ENCODE measurements at regions not wholly inside any gene's neighbourhood (a gene's known extent, or its start where the extent isn't known, plus 50 kb on each side); places are given as distances from the start of the nearest gene placed in this dataset.
A peak's percentile ranks its signal among the peaks of the same experiment; 100 is the strongest.
"Not testable (repeated sequence)": the region's sequence is repeated elsewhere in the genome, so short reads cannot be mapped to it uniquely, and the experiment has no call there.

DNA sequence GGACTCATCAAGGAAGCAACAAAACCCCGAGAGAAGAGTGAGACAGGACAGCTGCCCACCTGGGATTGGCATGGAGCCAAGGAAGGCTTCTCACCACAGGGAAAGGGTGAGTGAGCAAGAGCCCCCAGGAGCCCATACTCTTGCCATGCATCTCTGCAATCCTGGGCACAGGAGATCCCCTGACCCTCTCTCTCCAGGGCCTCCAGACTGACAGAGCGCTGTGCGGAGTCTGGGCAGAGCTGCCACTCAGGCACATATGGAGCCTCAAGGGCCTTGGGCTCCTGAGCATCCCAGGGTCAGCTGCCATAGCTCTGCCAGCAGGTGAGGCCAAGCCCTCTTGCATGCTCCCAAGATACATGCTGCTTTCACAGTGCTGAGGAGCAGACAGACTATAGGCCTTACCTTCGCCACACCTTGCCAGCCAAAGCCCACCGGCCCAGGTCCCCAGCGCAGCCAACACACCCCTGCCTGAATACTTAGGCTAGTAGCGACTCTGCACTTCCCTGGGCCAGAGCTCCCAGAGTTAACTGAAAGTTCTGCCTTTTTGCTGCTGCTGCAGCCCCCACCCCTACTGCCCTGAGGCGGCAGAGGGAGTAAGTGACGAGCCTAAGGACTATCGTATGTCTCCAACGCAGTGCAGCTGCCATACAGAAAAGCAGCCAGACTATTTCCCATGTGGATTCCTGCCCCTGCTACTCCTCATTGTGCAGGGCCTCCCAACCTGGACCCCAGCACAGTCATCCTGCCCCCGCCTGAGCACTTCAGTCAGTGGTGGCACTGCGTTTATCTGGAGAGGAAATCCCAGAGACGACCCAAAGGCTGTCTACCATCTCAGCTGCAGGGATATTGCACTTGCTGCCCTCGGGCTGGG is 251.6 kb downstream of the SPATA31A6 start:
- not testable (repeated sequence) for DNase-seq (ENCODE audit: low spot score)

DNA sequence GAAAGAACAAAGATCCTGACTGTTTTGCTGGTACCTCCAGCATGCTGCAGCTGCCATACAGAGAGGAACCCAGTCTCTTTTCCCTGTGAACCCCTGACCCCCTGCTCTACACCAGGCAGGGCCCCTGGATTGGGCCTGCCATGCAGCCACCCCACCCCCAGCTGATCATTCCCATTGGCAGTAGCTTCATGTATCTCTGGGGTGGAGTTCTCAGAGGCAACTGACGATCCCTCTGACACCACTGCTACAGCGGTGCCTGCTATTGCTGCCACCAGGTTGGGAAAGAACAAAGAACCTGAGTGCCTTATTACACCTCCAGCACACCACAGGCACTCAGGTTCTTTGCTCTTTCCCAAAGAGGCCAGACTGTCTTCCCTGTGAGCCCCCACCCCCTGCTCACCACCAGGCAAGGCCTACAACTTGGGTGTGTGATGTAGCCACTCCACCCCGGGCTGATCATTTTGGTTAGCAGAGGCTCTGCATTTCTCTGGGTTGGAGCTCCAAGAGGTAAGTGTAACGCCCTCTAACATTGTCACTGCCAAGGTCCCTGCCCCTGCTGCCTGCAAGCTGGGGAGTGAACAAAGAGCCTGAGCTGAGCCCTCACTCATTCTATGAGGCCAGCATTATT is 252.4 kb downstream of the SPATA31A6 start:
- not testable (repeated sequence) for DNase-seq (ENCODE audit: low spot score)

DNA sequence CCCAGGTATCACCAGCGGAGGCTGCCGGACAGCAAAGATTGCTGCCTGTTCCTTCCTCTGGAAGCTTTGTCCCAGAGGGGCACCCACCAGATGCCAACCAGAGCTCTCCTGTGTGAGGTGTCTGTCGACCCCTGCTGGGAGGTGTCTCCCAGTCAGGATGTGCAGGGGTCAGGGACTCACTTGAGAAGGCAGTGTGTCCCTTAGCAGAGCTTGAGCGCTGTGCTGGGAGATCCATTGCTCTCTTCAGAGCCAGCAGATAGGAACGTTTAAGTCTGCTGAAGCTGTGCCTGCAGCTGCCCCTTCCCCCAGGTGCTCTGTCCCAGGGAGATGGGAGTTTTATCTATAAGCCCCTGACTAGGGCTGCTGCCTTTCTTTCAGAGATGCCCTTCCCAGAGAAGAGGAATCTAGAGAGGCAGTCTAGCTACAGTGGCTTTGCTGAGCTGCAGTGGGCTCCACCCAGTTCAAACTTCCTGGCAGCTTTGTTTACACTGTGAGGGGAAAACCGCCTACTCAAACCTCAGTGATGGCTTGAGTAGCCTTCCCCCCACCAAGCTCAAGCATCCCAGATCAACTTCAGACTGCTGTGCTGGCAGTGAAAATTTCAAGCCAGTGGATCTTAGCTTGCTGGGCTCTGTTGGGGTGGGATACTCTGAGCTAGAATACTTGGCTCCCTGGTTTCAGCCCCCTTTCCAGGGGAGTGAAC is 253.7 kb downstream of the SPATA31A6 start:
- DNase-seq (ENCODE audit: low spot score): not testable (repeated sequence)

DNA sequence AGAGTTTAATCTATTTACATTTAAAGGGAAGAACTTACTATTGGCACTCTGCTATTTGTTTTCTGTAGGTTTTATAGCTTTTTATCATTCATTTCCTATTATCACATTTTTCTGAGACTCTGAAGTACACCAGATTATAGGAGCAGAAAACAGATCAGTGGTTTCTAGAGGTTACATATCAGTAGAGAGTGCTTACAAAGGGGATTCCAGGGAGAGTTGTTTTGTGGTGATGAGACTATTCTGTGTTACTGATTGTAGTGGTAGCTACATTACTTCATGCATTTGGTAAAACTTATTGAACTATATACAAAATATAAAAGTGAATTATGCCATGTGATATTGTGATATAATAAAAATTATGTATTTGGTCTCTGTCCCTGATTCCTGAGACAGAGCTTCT is 259.2 kb downstream of the SPATA31A6 start:
- DNase-seq (ENCODE audit: low spot score): not testable (repeated sequence)

DNA sequence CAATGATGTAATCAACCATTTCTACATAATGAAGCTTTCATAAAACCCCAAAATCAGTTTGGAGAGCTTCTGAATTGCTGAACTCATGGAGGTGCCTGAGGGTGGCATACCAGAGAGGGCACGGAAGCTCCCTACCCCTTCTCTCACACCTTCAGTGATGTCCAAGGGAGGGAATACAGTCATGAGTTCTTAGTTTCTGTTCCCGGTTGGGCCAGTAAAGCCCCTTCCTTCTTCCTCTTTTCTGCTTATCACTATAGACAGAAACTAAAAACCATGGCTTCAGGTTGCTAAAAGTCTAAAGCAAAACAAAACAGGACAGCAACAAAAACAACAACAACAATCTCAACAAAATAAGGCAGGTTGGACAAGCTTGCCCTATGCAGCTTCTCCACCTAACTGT is 260.0 kb downstream of the SPATA31A6 start:
- DNase-seq (ENCODE audit: low spot score): not testable (repeated sequence)

DNA sequence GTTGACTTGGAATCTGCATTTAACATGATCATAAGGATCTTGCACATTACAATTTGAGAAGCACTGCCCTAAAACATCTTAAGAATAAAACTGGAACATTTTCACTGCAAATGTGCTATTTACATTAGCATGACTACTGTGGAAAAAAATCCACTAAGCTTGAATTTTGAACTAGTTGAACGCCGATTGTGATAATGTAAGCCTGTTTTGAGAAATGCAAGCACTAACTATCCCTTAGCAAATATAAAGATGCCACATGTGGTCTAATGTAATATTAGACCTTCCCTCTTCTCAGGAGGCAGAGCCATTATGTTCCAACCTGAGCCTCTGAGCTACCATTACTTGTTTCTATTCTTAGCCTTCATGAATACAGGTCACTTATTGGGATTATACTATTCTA is 278.0 kb downstream of the SPATA31A6 start:
- DNase-seq (ENCODE audit: low spot score): not testable (repeated sequence)

DNA sequence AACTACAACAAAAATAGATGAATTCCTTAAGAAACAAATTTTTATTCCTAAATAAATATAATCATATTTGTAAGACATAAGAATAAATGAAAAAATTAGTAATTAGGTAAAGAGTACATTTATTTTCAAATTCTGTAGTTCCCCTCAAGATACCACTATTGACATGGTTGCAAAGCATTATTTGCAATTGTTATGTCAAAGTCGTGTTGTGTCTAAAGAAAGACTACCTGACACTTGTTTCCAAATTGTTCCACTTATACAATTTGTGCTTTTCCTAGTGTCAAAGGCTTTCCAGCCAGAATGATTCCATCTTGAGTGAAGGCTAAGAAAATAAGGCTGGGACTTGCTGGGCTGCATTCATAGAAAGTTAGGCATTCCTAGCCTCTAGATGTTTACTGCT is 278.4 kb downstream of the SPATA31A6 start:
- not testable (repeated sequence) for DNase-seq (ENCODE audit: low spot score)

DNA sequence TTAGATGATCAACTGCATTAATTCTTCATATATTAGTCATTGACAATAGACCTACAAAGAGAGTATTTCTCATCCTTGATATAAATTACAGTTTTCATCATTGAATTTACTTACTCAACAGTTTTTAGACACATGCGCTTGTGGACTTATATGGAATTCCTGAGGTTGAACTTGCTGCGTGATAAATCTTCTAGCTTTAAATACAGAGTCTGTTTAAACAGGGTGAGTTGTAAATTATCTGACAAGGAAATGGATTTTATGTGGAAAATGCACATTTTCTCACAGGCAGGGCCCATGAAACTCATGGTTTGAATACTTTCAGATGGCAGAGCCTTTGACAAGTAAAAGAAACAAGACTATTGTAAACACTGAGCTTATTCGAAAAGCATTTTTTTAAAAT is 280.5 kb downstream of the SPATA31A6 start:
- DNase-seq (ENCODE audit: low spot score): not testable (repeated sequence)

DNA sequence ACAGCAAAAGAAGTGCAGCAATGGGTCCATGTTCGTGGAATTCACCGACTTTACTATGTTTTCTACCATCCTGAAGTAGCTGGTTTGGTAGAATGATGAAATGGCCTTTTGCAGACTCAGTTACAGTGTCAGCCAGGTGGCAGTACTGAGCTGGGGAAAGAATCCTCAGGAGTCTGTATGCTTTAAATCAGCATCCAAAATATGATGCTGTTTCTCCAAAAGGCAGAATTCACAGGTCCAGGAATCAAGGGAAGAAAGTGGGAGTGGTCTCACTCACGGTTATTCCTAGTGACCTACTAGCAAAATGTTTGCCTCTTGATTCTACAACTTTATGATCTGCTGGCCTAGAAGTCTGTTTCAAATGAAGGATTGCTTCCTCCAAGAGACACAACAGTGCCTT is 287.1 kb downstream of the SPATA31A6 start:
- DNase-seq (ENCODE audit: low spot score): peak; percentile 6

DNA sequence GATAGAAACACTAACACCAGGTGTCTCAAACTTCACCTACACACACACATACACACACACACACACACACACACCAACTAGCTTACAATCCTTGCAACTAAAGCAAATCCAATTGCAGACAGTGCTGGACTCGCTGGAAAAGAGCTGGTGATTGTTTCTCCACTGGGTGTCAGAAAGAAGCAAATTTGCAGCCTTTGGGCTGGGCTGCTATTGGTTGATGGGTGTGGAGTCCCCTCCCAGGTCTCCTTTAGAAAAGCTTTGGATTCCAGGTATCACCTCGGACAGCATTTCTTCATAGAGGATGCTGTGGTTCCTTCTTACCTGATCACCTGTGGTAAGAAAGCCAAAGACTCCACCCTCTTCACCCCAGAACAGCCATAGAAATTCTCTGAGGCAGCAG is 307.5 kb downstream of the SPATA31A6 start:
- not testable (repeated sequence) for DNase-seq (ENCODE audit: low spot score)

DNA sequence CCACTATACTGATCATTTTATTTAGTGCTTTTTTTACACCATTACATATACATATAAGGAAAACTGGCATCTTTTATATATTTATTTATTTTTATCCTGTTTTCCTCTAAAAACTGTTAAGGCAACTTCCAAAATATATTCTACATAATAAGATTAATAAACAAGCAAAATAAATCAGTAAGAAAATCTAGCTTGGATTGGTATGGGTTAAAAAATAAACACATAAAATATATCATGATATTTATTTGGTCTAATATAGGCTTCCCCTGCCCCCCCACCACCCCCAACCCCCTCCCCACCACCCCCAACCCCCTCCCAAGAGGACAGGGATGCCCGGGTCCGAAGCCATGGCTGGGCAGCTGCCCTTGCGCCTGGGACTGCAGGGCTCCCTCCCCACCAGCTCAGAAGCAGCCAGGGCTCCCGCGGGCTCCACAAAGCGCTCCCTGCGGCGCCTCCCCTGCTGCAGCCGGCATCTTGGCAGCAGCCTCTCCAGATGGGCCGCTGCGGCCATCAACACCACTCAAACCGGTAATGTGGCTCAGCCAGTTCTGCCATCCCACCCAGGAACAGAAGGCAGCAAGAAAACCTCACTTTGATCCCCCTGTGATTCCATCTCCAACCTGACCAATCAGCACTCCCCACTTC is 319.3 kb downstream of the SPATA31A6 start:
- DNase-seq (ENCODE audit: low spot score): not testable (repeated sequence)

DNA sequence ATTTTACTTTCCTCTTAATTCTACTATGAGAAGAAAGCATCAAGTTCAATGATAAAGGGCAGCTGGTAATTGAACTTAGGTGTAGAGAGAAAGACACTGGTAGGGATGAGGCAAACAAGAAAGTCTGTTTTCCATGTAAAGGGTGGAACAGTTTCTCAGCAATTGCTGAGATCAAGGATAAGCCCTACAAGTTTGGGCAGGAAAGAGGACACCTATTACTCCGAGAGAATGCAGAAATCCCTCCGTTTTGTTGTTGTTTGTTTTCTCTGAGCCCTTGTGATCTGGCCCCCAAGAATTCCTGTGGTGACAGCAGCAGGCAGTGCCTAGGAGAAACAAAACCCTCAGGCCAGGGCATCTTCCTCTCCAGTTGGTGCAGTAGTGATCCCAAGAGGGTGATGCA is 324.7 kb downstream of the SPATA31A6 start:
- not testable (repeated sequence) for DNase-seq (ENCODE audit: low spot score)

DNA sequence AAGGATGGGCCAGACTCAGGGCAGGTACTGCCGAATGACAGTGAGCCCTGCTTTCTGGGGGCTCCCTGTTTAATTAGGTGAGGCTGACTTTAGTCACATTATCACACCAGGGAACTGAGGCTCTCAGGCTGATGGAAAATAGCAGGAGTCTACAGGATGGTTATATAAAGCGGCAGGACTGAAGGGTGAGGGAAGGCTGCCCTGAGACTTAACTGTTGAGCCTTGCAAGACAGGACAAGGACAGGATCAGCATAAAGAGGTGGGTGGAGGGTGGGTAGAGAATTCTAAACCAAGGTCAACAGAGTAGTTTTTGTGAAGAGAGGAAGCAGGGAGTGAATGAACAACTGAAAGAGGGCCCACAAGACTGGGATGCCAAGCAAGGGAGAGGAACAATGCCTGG is 330.1 kb downstream of the SPATA31A6 start:
- DNase-seq (ENCODE audit: low spot score): not testable (repeated sequence)

DNA sequence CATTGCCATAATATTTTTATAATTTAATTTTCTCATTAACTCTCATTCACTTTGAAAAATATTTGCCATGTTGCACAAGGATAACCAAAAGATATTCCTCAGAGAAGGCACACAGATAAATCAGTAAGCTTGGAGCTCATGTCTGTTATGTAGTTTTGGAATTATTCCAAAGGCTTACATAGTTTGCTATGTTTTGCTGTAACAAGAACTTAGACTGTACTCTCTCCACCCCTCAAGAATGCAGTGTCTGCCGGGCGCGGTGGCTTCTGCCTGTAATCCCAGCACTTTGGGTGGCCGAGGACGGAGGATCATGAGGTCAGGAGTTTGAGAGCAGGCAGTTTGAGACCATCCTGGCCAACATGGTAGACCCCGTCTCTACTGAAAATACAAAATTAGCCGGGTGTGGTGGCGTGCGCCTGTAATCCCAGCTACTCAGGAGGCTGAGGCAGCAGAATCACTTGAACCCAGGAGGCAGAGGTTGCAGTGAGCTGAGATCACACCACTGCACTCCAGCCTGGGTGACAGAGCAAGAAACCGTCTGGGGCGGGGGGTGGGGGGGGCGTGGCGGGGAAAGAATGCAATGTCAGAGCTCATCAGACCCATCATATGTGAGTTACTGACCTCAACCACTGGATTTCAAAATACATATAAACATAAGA is 351.0 kb downstream of the SPATA31A6 start:
- not testable (repeated sequence) for DNase-seq (ENCODE audit: low spot score)

DNA sequence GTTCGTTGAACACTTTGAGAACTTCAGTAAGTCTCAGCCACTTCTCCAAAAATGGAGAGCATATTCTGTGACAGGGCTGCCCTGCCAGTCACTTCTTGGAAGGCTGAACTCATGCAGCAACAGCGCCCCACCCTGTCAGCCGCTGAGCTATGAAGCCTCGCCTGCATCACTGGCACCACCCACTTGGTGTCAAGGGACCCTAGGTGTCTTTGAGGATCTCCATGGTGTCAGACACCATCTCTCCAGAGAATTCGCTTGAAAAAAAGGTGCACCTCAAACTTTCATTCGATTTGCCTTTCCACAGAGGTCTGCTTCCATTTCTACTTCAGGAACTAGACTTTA is 351.5 kb downstream of the SPATA31A6 start:
- not testable (repeated sequence) for DNase-seq (ENCODE audit: low spot score)

DNA sequence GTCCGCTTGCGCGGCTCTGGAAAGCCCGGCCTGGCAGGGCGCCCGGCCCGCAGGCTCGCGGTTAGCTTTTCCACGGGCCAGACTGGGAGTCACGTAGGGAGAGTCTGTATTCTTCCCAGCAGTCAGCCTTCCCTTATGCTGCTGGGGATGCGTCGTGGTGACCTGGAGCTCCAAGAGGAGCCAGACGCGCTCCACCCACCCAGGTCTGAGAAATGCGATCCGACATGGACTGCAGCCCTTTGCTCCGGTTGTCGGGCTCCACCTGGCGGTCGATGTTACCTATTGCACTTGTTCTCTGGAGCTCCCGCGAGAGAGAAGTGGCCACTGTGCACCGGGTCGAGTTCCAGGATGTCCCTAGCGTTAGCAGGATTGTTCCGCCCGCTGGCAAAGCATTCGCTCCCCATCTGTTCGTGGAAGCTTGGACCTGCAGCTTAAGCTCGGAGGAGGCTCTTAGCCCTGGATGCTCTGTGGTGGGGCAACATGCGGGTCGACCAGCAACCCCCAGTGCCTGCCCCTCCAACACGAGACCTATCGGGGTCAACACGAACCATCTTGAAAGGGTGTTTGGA is 367.4 kb downstream of the SPATA31A6 start:
- DNase-seq (ENCODE audit: low spot score): not testable (repeated sequence)

DNA sequence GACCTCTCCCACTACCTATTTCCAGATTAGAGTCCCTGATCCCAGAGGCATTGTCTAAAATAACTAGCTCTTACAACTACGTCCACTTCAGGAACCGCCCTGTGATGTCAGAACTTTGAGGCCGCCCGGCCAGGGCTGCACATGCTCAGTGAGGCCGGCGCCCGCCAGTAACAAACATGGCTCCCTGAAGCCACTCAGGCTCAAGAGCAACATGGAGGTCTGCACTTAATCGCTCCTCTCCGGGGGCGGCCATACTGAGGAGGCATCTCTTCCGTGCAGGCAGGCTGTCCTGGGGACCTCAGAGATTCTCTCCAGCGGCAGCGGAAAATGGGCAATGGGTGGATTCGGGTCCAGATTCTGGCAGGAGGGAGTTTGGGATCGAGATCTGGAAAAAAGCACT is 385.1 kb downstream of the SPATA31A6 start:
- not testable (repeated sequence) for DNase-seq (ENCODE audit: low spot score)

DNA sequence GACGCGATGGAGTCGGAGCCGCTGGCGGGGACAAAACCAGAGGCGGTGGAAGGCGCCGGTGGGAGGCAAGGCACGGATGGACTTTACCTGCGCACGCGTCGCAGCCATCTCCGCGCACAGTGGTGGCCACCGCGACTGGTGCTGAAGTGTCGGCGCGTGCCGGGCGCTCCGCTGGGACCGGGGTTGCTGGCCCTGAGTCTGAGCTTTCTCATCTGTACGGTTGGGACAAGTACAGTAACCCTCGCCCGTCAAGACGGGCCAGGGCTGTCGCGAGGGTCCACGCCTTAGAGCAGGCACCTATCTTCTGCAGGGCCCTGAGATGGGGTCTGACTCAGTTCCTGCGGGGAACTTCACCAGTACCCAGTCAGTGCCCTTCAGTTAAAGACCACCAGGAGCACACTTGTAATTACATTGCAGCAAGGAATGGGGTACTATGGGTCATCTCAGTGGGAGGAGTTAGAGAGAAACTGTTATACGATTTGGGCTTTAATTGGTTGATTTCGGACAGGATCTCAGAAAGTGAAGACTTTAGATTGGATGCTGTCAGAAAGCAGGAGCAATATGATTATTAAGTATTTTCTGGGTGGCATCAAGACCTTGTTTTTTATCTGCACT is 385.6 kb downstream of the SPATA31A6 start:
- not testable (repeated sequence) for DNase-seq (ENCODE audit: low spot score)

DNA sequence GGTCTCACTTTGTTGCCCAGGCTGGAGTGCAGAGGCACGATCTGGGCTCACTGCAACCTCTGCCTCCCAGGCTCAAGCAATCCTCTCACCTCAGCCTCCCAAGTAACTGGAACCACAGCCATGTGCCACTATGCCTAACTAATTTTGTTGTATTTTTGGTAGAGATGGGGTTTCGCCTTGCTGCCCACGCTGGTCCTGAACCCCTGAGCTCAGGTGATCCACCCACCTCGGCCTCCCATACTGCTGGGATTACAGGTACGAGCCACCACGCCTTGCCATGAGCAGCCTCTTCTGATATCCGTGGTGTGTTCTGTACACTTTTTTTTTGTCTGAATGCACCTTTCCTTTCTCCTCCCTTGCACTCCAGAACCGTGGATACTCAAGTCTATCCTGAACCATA is 394.4 kb downstream of the SPATA31A6 start:
- not testable (repeated sequence) for DNase-seq (ENCODE audit: low spot score)
